ENCODE measurements at regions not wholly inside any gene's neighbourhood (a gene's known extent, or its start where the extent isn't known, plus 50 kb on each side); places are given as distances from the start of the nearest gene placed in this dataset.
"Not testable (repeated sequence)": the region's sequence is repeated elsewhere in the genome, so short reads cannot be mapped to it uniquely, and the experiment has no call there.

GRCh38 chr12:127501916-127502315, 765.1 kb upstream of the TMEM132C start:
- Histone ChIP-seq H3K79me2 (ENCODE audit: low read depth) (no peaks in the 10 kb centered on the region), H3K27me3 (no peaks in the 10 kb centered on the region), H4K20me1 (ENCODE audit: low read depth) (no peaks in the 10 kb centered on the region), H3K4me3 (no peak overlapping the region), H3F3A (ENCODE audit: low read depth) (no peaks in the 10 kb centered on the region), H3K4me1 (no peaks in the 10 kb centered on the region), H3K4me2 (no peak overlapping the region), H3K9me3 (ENCODE audit: low read depth) (no peaks in the 10 kb centered on the region), H3K36me3 (no peaks in the 10 kb centered on the region), H2AFZ (replicated peaks) (no peak overlapping the region), H3K9ac (no peak overlapping the region), H3K27ac (no peak overlapping the region)
- Mint-ChIP-seq H3K4me1 (no peaks in the 10 kb centered on the region), H3K9me3 (no peaks in the 10 kb centered on the region), H3K27me3 (ENCODE audit: insufficient read depth, low read depth) (peaks cover 5% of the 10 kb centered on the region), H3K27ac (no peak overlapping the region), H3K4me3 (no peak overlapping the region), H3K36me3 (no peaks in the 10 kb centered on the region)
- TF ChIP-seq EZH2phosphoT487 (IDR thresholded peaks at IDR 0.05) (no peak), EZH2 (IDR thresholded peaks at IDR 0.05) (no peak), CTCF (IDR thresholded peaks at IDR 0.05) (no peak)
- no peak for DNase-seq (ENCODE audit: low spot score)

GRCh38 chr12:127503246-127503645, 763.7 kb upstream of the TMEM132C start:
- H3K4me3 Mint-ChIP-seq: no peak overlapping the region
- H3K27ac Mint-ChIP-seq: no peak overlapping the region
- no peak overlapping the region for H2AFZ ChIP-seq (replicated peaks)
- H3K36me3 ChIP-seq: no peaks in the 10 kb centered on the region
- H3K4me1 Mint-ChIP-seq: peaks cover 5% of the 10 kb centered on the region
- H3K9me3 ChIP-seq (ENCODE audit: low read depth): no peaks in the 10 kb centered on the region
- no peaks in the 10 kb centered on the region for H3F3A ChIP-seq (ENCODE audit: low read depth)
- H3K4me3 ChIP-seq: no peak overlapping the region
- peaks cover 5% of the 10 kb centered on the region for H3K27me3 Mint-ChIP-seq (ENCODE audit: insufficient read depth, low read depth)
- DNase-seq (ENCODE audit: low spot score): no peak
- no peak overlapping the region for H3K9ac ChIP-seq
- TF ChIP-seq EZH2phosphoT487 (IDR thresholded peaks at IDR 0.05): no peak
- TF ChIP-seq CTCF (IDR thresholded peaks at IDR 0.05): no peak
- no peak for TF ChIP-seq EZH2 (IDR thresholded peaks at IDR 0.05)
- H3K4me2 ChIP-seq: no peak overlapping the region
- no peaks in the 10 kb centered on the region for H3K27me3 ChIP-seq
- H3K36me3 Mint-ChIP-seq: no peaks in the 10 kb centered on the region
- no peaks in the 10 kb centered on the region for H4K20me1 ChIP-seq (ENCODE audit: low read depth)
- H3K9me3 Mint-ChIP-seq: no peaks in the 10 kb centered on the region
- H3K27ac ChIP-seq: no peak overlapping the region
- no peaks in the 10 kb centered on the region for H3K4me1 ChIP-seq
- no peaks in the 10 kb centered on the region for H3K79me2 ChIP-seq (ENCODE audit: low read depth)

GRCh38 chr12:127503996-127504395, 763.0 kb upstream of the TMEM132C start:
- not testable (repeated sequence) for H3K27ac ChIP-seq

GRCh38 chr12:127504874-127505273, 762.1 kb upstream of the TMEM132C start:
- Mint-ChIP-seq H3K27me3 (ENCODE audit: insufficient read depth, low read depth) (peaks cover 5% of the 10 kb centered on the region), H3K27ac (no peak overlapping the region)
- no peaks in the 10 kb centered on the region for H3K36me3 ChIP-seq

More at GRCh38 chr12:127503996-127504395, 763.0 kb upstream of the TMEM132C start:
- not testable (repeated sequence) for DNase-seq (ENCODE audit: low spot score); H3K4me3 ChIP-seq; H3K4me3 Mint-ChIP-seq; H4K20me1 ChIP-seq (ENCODE audit: low read depth); H3K9me3 Mint-ChIP-seq; H3K27ac Mint-ChIP-seq; H3K4me1 ChIP-seq; H3K27me3 ChIP-seq; H3K79me2 ChIP-seq (ENCODE audit: low read depth); H3K27me3 Mint-ChIP-seq (ENCODE audit: insufficient read depth, low read depth); H3F3A ChIP-seq (ENCODE audit: low read depth); H3K4me1 Mint-ChIP-seq; H3K36me3 ChIP-seq; H3K4me2 ChIP-seq; H3K9ac ChIP-seq; H3K36me3 Mint-ChIP-seq; H3K9me3 ChIP-seq (ENCODE audit: low read depth); H2AFZ ChIP-seq (replicated peaks)

More at GRCh38 chr12:127504874-127505273, 762.1 kb upstream of the TMEM132C start:
- TF ChIP-seq EZH2phosphoT487 (IDR thresholded peaks at IDR 0.05) (no peak), CTCF (IDR thresholded peaks at IDR 0.05) (no peak), EZH2 (IDR thresholded peaks at IDR 0.05) (no peak)
- H3K9ac ChIP-seq: no peak overlapping the region
- Mint-ChIP-seq H3K4me1 (peaks cover 5% of the 10 kb centered on the region), H3K9me3 (no peaks in the 10 kb centered on the region), H3K4me3 (no peak overlapping the region), H3K36me3 (no peaks in the 10 kb centered on the region)
- no peak overlapping the region for H3K27ac ChIP-seq
- no peak overlapping the region for H3K4me3 ChIP-seq
- H3K9me3 ChIP-seq (ENCODE audit: low read depth): no peaks in the 10 kb centered on the region
- H3K4me2 ChIP-seq: no peak overlapping the region
- no peaks in the 10 kb centered on the region for H4K20me1 ChIP-seq (ENCODE audit: low read depth)
- H3K79me2 ChIP-seq (ENCODE audit: low read depth): no peaks in the 10 kb centered on the region
- no peaks in the 10 kb centered on the region for H3F3A ChIP-seq (ENCODE audit: low read depth)
- H3K4me1 ChIP-seq: no peaks in the 10 kb centered on the region
- no peak overlapping the region for H2AFZ ChIP-seq (replicated peaks)
- no peak for DNase-seq (ENCODE audit: low spot score)
- H3K27me3 ChIP-seq: no peaks in the 10 kb centered on the region
